ENCODE measurements at regions not wholly inside any gene's neighbourhood (a gene's known extent, or its start where the extent isn't known, plus 50 kb on each side); places are given as distances from the start of the nearest gene placed in this dataset.

- Histone ChIP-seq H3T11ph (ENCODE audit: low read length) (no peak overlapping the region), H4K20me1 (ENCODE audit: control insufficient read depth, insufficient read depth, insufficient read length) (no peaks in the 10 kb centered on the region), H3K56ac (ENCODE audit: insufficient read length, low read depth, low read length) (no peak overlapping the region), H3K23ac (ENCODE audit: insufficient read length, low read depth, low read length) (no peak overlapping the region), H2BK120ac (ENCODE audit: low read depth, low read length, poor library complexity, severe bottlenecking) (no peak overlapping the region), H2AFZ (ENCODE audit: low read length) (no peak overlapping the region), H2AK5ac (ENCODE audit: insufficient read length, low read length) (no peak overlapping the region), H3K9me3 (ENCODE audit: control insufficient read depth, low read depth, low read length) (no peaks in the 10 kb centered on the region), H3K9ac (ENCODE audit: extremely low read depth, insufficient read length, low read length) (no peak overlapping the region), H4K8ac (replicated peaks; ENCODE audit: insufficient read length, low read depth, low read length) (no peak overlapping the region), H2BK5ac (ENCODE audit: insufficient read length, low read length) (no peak overlapping the region), H2BK20ac (ENCODE audit: low read depth, low read length, poor library complexity, severe bottlenecking) (no peak overlapping the region), H3K18ac (ENCODE audit: insufficient read length, low read depth, low read length) (no peak overlapping the region), H3K4ac (ENCODE audit: low read depth, low read length) (no peak overlapping the region), H2BK12ac (ENCODE audit: insufficient read length, low read depth, low read length) (no peak overlapping the region), H3K23me2 (ENCODE audit: insufficient read length, low read depth, low read length, poor library complexity, severe bottlenecking) (no peaks in the 10 kb centered on the region), H3K14ac (ENCODE audit: insufficient read depth, low read length) (no peak overlapping the region), H2BK15ac (ENCODE audit: low read depth, low read length) (no peak overlapping the region), H4K5ac (ENCODE audit: insufficient read length, low read depth, low read length) (no peak overlapping the region), H3K79me2 (ENCODE audit: insufficient read depth, low read length) (no peaks in the 10 kb centered on the region), H3K4me1 (ENCODE audit: insufficient read depth, low read length) (no peaks in the 10 kb centered on the region), H3K79me1 (ENCODE audit: insufficient read depth, low read depth, low read length, poor library complexity, severe bottlenecking) (no peaks in the 10 kb centered on the region), H4K91ac (ENCODE audit: insufficient read length, low read depth, low read length) (no peak overlapping the region), H3K4me2 (ENCODE audit: insufficient read depth, insufficient read length, low read length) (no peak overlapping the region), H3K27me3 (ENCODE audit: insufficient read depth, low read length) (no peaks in the 10 kb centered on the region; the same call in 1 of the 2 replicates), H3K27ac (ENCODE audit: insufficient read length, low read depth, low read length) (no peak overlapping the region)
- DNase-seq: peak; percentile 9
- TF ChIP-seq CTCF (conservative IDR thresholded peaks at IDR 0.05): no peak
- Mint-ChIP-seq H3K4me1 (peaks cover 3 to 5% of the 10 kb centered on the region in 2 experiments; a peak in 1 of 4 replicates), H3K36me3 (ENCODE audit: insufficient read depth in 1 of 3, low read depth in 3 of 3) (no peaks in the 10 kb centered on the region), H3K27ac (no peak overlapping the region), H3K27me3 (ENCODE audit: low read depth) (peaks cover 31% of the 10 kb centered on the region), H3K9me3 (no peaks in the 10 kb centered on the region), H3K4me3 (no peak overlapping the region)
- WGBS (ENCODE audit: extremely low coverage, insufficient read length, low lambda C conversion rate): no CpG with 5 or more reads among the region's 3 CpGs
Measured at GRCh38 chr1:47616906-47617305, 179.1 kb downstream of the FOXD2 start.

Data from H9 (cell line).